Activated T-helper 1 cell treated with anti-CD3 and anti-CD28 coated beads, Interleukin-12 subunit alpha, Interleukin-12 subunit beta, Interleukin-2, Interleukin-4 antibody, amounts not matched to agents 30 ng/mL and 10 ng/mL and 1 ng/mL, durations not matched to agents 14 hours and 24 hours and 36 hours (primary cell): ENCODE measurements at regions not wholly inside any gene's neighbourhood (a gene's known extent, or its start where the extent isn't known, plus 50 kb on each side); places are given as distances from the start of the nearest gene placed in this dataset.
"Not testable (repeated sequence)": the region's sequence is repeated elsewhere in the genome, so short reads cannot be mapped to it uniquely, and the experiment has no call there.

ENCODE experiments used
- DNase-seq: peaks from one replicate; pipeline ENCODE4 v3.0.0; 2021; ENCODE audit warnings: low spot score
- H3K27ac Mint-ChIP-seq: one replicate; pipeline ENCODE4 v1.8.0; 2021; ENCODE audit warnings: mild to moderate bottlenecking, mixed read lengths
- H3K27me3 Mint-ChIP-seq: one replicate; pipeline ENCODE4 v1.8.0; 2022; ENCODE audit warnings: mild to moderate bottlenecking, moderate library complexity, mixed read lengths; ENCODE audit not compliant: insufficient read depth
- H3K36me3 Mint-ChIP-seq: one replicate; pipeline ENCODE4 v1.8.0; 2021; ENCODE audit warnings: low read depth, mixed read lengths
- H3K4me1 Mint-ChIP-seq: one replicate; pipeline ENCODE4 v1.8.0; 2021; ENCODE audit warnings: low read depth, mixed read lengths
- H3K4me3 Mint-ChIP-seq: one replicate; pipeline ENCODE4 v1.8.0; 2021; ENCODE audit warnings: mild to moderate bottlenecking, moderate library complexity, mixed read lengths
- H3K9me3 Mint-ChIP-seq: one replicate; pipeline ENCODE4 v1.8.0; 2021; ENCODE audit warnings: mixed read lengths
- intact Hi-C: fragments of 100-400 bp; cut with micrococcal nuclease; formaldehyde crosslinking; loops from one replicate; pipeline ENCODE4 v1.15.1; 2024

- Mint-ChIP-seq H3K36me3 (peaks cover 2% of the 10 kb centered on the region), H3K27ac (no peak overlapping the region), H3K27me3 (no peaks in the 10 kb centered on the region)
Measured at GRCh38 chr12:67790660-67791059, 142.1 kb downstream of the DYRK2 start.

GRCh38 chr12:67791362-67791761, 142.8 kb downstream of the DYRK2 start:
- H3K27ac Mint-ChIP-seq, DNase-seq, H3K4me3 Mint-ChIP-seq, H3K4me1 Mint-ChIP-seq, H3K9me3 Mint-ChIP-seq, intact Hi-C loops, H3K36me3 Mint-ChIP-seq, H3K27me3 Mint-ChIP-seq: not testable (repeated sequence)

More at GRCh38 chr12:67790660-67791059, 142.1 kb downstream of the DYRK2 start:
- Mint-ChIP-seq H3K4me3 (no peak overlapping the region), H3K9me3 (peaks cover 8% of the 10 kb centered on the region), H3K4me1 (no peaks in the 10 kb centered on the region)
- DNase-seq, result no peak
- intact Hi-C loops, result no loop called here

- no peak for DNase-seq
- Mint-ChIP-seq H3K27me3 (no peaks in the 10 kb centered on the region), H3K36me3 (peaks cover 2% of the 10 kb centered on the region), H3K9me3 (peaks cover 8% of the 10 kb centered on the region), H3K4me3 (no peak overlapping the region), H3K4me1 (no peaks in the 10 kb centered on the region), H3K27ac (no peak overlapping the region)
- intact Hi-C loops, result no loop called here
Measured at GRCh38 chr12:67792185-67792584, 143.6 kb downstream of the DYRK2 start.

- H3K36me3 Mint-ChIP-seq, result peaks cover 3% of the 10 kb centered on the region
- H3K4me3 Mint-ChIP-seq, result no peak overlapping the region
- H3K4me1 Mint-ChIP-seq, result peaks cover 3% of the 10 kb centered on the region
- no peak for DNase-seq
- intact Hi-C loops, result no loop called here
- peaks cover 8% of the 10 kb centered on the region for H3K9me3 Mint-ChIP-seq
- H3K27me3 Mint-ChIP-seq, result peaks cover 2% of the 10 kb centered on the region
- H3K27ac Mint-ChIP-seq, result no peak overlapping the region
Measured at GRCh38 chr12:67794161-67794560, 145.6 kb downstream of the DYRK2 start.

- Mint-ChIP-seq H3K27me3 (peaks cover 4% of the 10 kb centered on the region), H3K9me3 (peaks cover 8% of the 10 kb centered on the region), H3K4me1 (peaks cover 14% of the 10 kb centered on the region), H3K4me3 (no peak overlapping the region), H3K36me3 (peaks cover 4% of the 10 kb centered on the region), H3K27ac (no peak overlapping the region)
- intact Hi-C loops, result no loop called here
- no peak for DNase-seq
Measured at GRCh38 chr12:67795236-67795635, 146.7 kb downstream of the DYRK2 start.

GRCh38 chr12:67797185-67797741, 148.7 kb downstream of the DYRK2 start:
- Mint-ChIP-seq H3K4me3 (no peak overlapping the region), H3K27ac (no peak overlapping the region), H3K4me1 (peaks cover 16% of the 10 kb centered on the region), H3K9me3 (no peaks in the 10 kb centered on the region), H3K27me3 (peaks cover 6% of the 10 kb centered on the region), H3K36me3 (peaks cover 2% of the 10 kb centered on the region)
- DNase-seq, result no peak
- intact Hi-C loops, result no loop called here

- Mint-ChIP-seq H3K4me3 (no peak overlapping the region), H3K27ac (no peak overlapping the region), H3K9me3 (no peaks in the 10 kb centered on the region), H3K36me3 (peaks cover 2% of the 10 kb centered on the region), H3K4me1 (peaks cover 16% of the 10 kb centered on the region), H3K27me3 (peaks cover 7% of the 10 kb centered on the region)
- no peak for DNase-seq
- intact Hi-C loops, result no loop called here
Measured at GRCh38 chr12:67797753-67798152, 149.2 kb downstream of the DYRK2 start.

- Mint-ChIP-seq H3K4me3 (no peak overlapping the region), H3K27ac (peak overlapping the region; percentile 28), H3K27me3 (peaks cover 7% of the 10 kb centered on the region), H3K9me3 (no peaks in the 10 kb centered on the region), H3K4me1 (peaks cover 16% of the 10 kb centered on the region), H3K36me3 (peaks cover 2% of the 10 kb centered on the region)
- DNase-seq, result no peak
- intact Hi-C loops, result no loop called here
Measured at GRCh38 chr12:67798768-67799167, 150.2 kb downstream of the DYRK2 start.

GRCh38 chr12:67802731-67803130, 154.2 kb downstream of the DYRK2 start:
- no peak for DNase-seq
- H3K4me3 Mint-ChIP-seq, result no peak overlapping the region
- peaks cover 2% of the 10 kb centered on the region for H3K36me3 Mint-ChIP-seq
- no peak overlapping the region for H3K27ac Mint-ChIP-seq
- no peaks in the 10 kb centered on the region for H3K9me3 Mint-ChIP-seq
- H3K27me3 Mint-ChIP-seq, result peaks cover 7% of the 10 kb centered on the region
- H3K4me1 Mint-ChIP-seq, result peaks cover 16% of the 10 kb centered on the region
- intact Hi-C loops, result loop anchor here (5.0 to 10.0 kb wide), 3 partner anchors 150 to 448 kb away; no protein-coding TSS in a partner anchor

GRCh38 chr12:67803278-67803993, 154.9 kb downstream of the DYRK2 start:
- Mint-ChIP-seq H3K4me1 (peaks cover 16% of the 10 kb centered on the region), H3K36me3 (peaks cover 2% of the 10 kb centered on the region), H3K4me3 (no peak overlapping the region), H3K27ac (no peak overlapping the region), H3K9me3 (no peaks in the 10 kb centered on the region), H3K27me3 (peaks cover 5% of the 10 kb centered on the region)
- DNase-seq, result no peak
- intact Hi-C loops, result loop anchor here (5.0 to 10.0 kb wide), 3 partner anchors 151 to 449 kb away; no protein-coding TSS in a partner anchor

GRCh38 chr12:67804168-67804567, 155.6 kb downstream of the DYRK2 start:
- peaks cover 2% of the 10 kb centered on the region for H3K36me3 Mint-ChIP-seq
- no peak overlapping the region for H3K27ac Mint-ChIP-seq
- H3K4me1 Mint-ChIP-seq, result peaks cover 13% of the 10 kb centered on the region
- H3K4me3 Mint-ChIP-seq, result no peak overlapping the region
- intact Hi-C loops, result loop anchor here (1.0 to 10.0 kb wide), 9 partner anchors 24 to 449 kb away; no protein-coding TSS in a partner anchor
- peaks cover 4% of the 10 kb centered on the region for H3K27me3 Mint-ChIP-seq
- no peaks in the 10 kb centered on the region for H3K9me3 Mint-ChIP-seq
- DNase-seq, result peak; percentile 22

- no peaks in the 10 kb centered on the region for H3K27me3 Mint-ChIP-seq
- intact Hi-C loops, result loop anchor here (10.0 kb wide), 2 partner anchors 317 to 453 kb away; no protein-coding TSS in a partner anchor
- H3K4me3 Mint-ChIP-seq, result no peak overlapping the region
- H3K27ac Mint-ChIP-seq, result no peak overlapping the region
- no peak for DNase-seq
- H3K4me1 Mint-ChIP-seq, result no peaks in the 10 kb centered on the region
- no peaks in the 10 kb centered on the region for H3K9me3 Mint-ChIP-seq
- peaks cover 1% of the 10 kb centered on the region for H3K36me3 Mint-ChIP-seq
Measured at GRCh38 chr12:67807814-67808213, 159.3 kb downstream of the DYRK2 start.

GRCh38 chr12:67810166-67810565, 161.6 kb downstream of the DYRK2 start:
- Mint-ChIP-seq H3K36me3 (peaks cover 1% of the 10 kb centered on the region), H3K9me3 (peaks cover 7% of the 10 kb centered on the region), H3K27me3 (no peaks in the 10 kb centered on the region), H3K4me1 (no peaks in the 10 kb centered on the region), H3K27ac (no peak overlapping the region), H3K4me3 (no peak overlapping the region)
- DNase-seq, result no peak
- intact Hi-C loops, result no loop called here
